ENCODE measurements at regions not wholly inside any gene's neighbourhood (a gene's known extent, or its start where the extent isn't known, plus 50 kb on each side); places are given as distances from the start of the nearest gene placed in this dataset.
A peak's percentile ranks its signal among the peaks of the same experiment; 100 is the strongest.

DNA sequence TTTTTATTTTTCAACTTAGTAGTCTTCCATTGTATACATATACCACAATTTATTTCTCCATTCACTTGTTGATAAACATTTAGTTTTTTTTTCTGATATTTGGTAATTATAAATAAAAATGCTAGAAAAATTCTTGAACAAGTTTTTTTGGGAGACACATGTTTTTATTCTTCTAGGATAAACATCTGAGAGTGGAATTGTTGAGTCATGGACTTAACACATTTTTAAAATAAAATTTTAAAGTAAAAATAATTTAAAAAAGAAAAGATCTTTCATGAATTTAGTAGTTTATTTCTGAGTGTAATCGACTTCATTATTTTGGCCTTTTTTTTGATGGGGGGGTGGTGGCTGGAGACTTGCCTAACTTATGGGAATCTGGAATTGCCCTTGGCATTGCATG is 391.1 kb downstream of the KCNJ2 start:
- no peaks in the 10 kb centered on the region for H3K36me3 Mint-ChIP-seq
- peaks cover 18% of the 10 kb centered on the region for H3K4me1 Mint-ChIP-seq
- no peak overlapping the region for H3K27ac Mint-ChIP-seq
- H3K27me3 Mint-ChIP-seq (ENCODE audit: low read depth) = no peaks in the 10 kb centered on the region
- DNase-seq (ENCODE audit: low spot score in 2 of 2, unreplicated experiment in 2 of 2) = no peak
- TF ChIP-seq, protein P1, sequence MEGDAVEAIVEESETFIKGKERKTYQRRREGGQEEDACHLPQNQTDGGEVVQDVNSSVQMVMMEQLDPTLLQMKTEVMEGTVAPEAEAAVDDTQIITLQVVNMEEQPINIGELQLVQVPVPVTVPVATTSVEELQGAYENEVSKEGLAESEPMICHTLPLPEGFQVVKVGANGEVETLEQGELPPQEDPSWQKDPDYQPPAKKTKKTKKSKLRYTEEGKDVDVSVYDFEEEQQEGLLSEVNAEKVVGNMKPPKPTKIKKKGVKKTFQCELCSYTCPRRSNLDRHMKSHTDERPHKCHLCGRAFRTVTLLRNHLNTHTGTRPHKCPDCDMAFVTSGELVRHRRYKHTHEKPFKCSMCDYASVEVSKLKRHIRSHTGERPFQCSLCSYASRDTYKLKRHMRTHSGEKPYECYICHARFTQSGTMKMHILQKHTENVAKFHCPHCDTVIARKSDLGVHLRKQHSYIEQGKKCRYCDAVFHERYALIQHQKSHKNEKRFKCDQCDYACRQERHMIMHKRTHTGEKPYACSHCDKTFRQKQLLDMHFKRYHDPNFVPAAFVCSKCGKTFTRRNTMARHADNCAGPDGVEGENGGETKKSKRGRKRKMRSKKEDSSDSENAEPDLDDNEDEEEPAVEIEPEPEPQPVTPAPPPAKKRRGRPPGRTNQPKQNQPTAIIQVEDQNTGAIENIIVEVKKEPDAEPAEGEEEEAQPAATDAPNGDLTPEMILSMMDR (IDR thresholded peaks at IDR 0.05; ENCODE audit: unreplicated experiment) = no peak
- peaks cover 9% of the 10 kb centered on the region for H3K9me3 Mint-ChIP-seq
- H3K4me3 Mint-ChIP-seq = no peak overlapping the region

DNA sequence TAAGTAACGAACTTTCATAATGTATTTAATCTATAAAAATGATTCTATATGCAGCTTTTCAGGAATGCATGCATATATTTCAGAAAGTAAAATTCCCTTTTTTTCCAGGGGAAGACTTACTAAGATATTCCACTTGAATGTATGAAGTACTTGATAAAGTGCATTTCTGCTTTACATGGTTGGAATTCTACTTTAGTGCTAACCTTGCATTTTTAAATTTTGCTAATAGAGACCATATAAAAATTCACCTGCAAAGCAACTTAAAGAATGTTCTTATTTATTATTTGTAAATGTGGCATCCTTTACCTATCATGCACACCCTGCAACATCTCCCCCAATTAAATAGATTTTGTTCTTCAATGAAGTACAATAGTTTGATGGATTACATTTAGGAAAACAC is 392.8 kb downstream of the KCNJ2 start:
- no peak for DNase-seq (ENCODE audit: low spot score in 2 of 2, unreplicated experiment in 2 of 2)
- H3K27ac Mint-ChIP-seq = no peak overlapping the region
- TF ChIP-seq, protein P1 (IDR thresholded peaks at IDR 0.05; ENCODE audit: unreplicated experiment) = no peak
- H3K27me3 Mint-ChIP-seq (ENCODE audit: low read depth) = no peaks in the 10 kb centered on the region
- no peaks in the 10 kb centered on the region for H3K36me3 Mint-ChIP-seq
- peaks cover 6% of the 10 kb centered on the region for H3K9me3 Mint-ChIP-seq
- H3K4me1 Mint-ChIP-seq = peaks cover 20% of the 10 kb centered on the region
- no peak overlapping the region for H3K4me3 Mint-ChIP-seq

DNA sequence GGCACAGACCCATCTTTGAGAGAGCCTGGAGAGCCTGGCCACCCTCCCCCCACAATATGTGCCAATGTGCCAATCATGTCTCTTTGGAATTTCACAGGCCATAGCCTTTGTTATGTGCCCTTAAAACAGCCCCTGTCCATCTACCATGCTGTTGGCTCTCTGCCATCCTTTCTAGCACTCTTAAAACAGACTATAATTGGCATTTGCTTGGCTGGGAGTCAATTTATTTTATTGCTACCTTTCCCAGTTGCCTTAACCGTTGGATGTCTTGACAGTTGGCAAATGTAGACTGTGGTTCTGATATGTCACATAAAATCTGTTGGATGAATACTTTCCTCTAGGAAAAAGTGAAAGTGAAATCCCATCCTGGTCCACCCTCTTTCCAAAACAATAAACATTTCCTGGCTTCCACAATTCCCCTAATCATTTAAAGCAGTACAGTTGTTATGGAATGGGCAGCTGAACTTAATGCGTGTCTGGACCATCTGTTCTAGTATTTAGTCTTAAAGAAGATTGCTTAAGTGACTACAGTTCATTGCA is 394.0 kb downstream of the KCNJ2 start:
- Mint-ChIP-seq H3K36me3 (no peaks in the 10 kb centered on the region), H3K4me3 (no peak overlapping the region), H3K27ac (peak overlapping the region; percentile 51), H3K27me3 (ENCODE audit: low read depth) (no peaks in the 10 kb centered on the region), H3K4me1 (peaks cover 20% of the 10 kb centered on the region), H3K9me3 (peaks cover 4% of the 10 kb centered on the region)
- TF ChIP-seq, protein P1 (IDR thresholded peaks at IDR 0.05; ENCODE audit: unreplicated experiment) = no peak
- no peak for DNase-seq (ENCODE audit: low spot score in 2 of 2, unreplicated experiment in 2 of 2)

DNA sequence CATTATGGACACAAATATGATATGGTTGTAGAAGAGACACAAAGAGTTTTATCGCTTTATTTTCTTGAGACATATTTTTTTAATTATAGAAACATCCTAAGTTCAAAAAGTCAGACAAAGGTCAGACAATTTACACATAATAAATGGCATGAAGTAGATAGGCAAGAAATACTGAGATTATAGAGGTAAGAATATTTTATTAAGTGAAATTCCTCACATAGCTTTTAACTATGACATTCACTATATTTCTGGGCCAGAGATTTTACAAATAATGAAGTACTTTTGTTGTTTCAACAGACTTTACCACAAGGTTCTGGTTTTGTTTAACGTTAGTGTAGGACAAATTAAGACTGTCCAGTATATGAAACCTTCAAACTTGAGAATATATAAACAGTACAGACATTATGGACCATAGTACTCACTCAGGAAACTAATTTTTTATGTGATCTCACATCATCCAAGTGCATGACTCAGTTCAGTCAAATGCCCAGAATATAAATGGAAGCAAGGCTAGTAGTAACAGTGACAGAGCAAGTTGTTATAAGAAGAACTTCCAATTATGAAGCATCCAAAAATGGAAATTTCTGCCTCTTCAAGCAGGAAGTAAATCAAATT is 394.8 kb downstream of the KCNJ2 start:
- H3K27me3 Mint-ChIP-seq (ENCODE audit: low read depth) = no peaks in the 10 kb centered on the region
- H3K4me3 Mint-ChIP-seq = no peak overlapping the region
- H3K9me3 Mint-ChIP-seq = peaks cover 4% of the 10 kb centered on the region
- H3K27ac Mint-ChIP-seq = peak overlapping the region; percentile 32
- DNase-seq (ENCODE audit: low spot score in 2 of 2, unreplicated experiment in 2 of 2) = no peak
- peaks cover 20% of the 10 kb centered on the region for H3K4me1 Mint-ChIP-seq
- TF ChIP-seq, protein P1 (IDR thresholded peaks at IDR 0.05; ENCODE audit: unreplicated experiment) = no peak
- no peaks in the 10 kb centered on the region for H3K36me3 Mint-ChIP-seq

DNA sequence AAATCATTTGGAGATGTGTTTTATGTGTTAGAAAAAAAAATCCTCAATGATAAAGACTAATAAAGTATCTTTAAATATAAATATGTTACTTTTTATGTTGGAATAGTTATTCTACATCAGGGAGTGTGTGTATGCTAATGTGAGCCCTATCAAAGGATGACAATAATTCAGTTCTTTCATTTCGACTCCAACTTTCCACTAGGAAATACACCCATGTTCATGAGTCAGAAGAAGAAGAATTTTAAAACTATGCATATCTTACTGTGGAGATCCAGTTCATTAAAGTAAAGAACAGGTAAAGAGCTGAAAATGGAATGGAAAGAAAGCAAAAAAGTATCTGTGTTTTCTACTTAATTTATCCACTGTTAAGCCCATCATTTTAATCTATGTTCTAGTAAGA is 399.8 kb downstream of the KCNJ2 start:
- Mint-ChIP-seq H3K9me3 (peaks cover 4% of the 10 kb centered on the region), H3K4me3 (no peak overlapping the region), H3K4me1 (peaks cover 10% of the 10 kb centered on the region), H3K27me3 (ENCODE audit: low read depth) (no peaks in the 10 kb centered on the region), H3K36me3 (no peaks in the 10 kb centered on the region), H3K27ac (no peak overlapping the region)
- DNase-seq (ENCODE audit: low spot score in 2 of 2, unreplicated experiment in 2 of 2) = no peak
- TF ChIP-seq, protein P1 (IDR thresholded peaks at IDR 0.05; ENCODE audit: unreplicated experiment) = no peak
